GM23338 (cell line): ENCODE measurements at regions not wholly inside any gene's neighbourhood (a gene's known extent, or its start where the extent isn't known, plus 50 kb on each side); places are given as distances from the start of the nearest gene placed in this dataset.

ENCODE experiments used
- ATAC-seq: fragments of 200-7000 bp; cut with Tn5 transposase; 3 replicates; pipeline ENCODE4 v1.9.1; 2020
- DNase-seq: peaks from one replicate; pipeline ENCODE4 v3.0.0-alpha.2; 2015; ENCODE audit warnings: low spot score
- H2AFZ ChIP-seq: fragments of 200-600 bp; sonication (generic); 2 replicates; pipeline ENCODE4 v1.8.0; 2016; ENCODE audit warnings: antibody characterized with exemption, mild to moderate bottlenecking, moderate library complexity
- H3F3A ChIP-seq: fragments of 200-600 bp; sonication (generic); replicated peaks from 2 replicates; pipeline ENCODE4 v1.8.0; 2017; ENCODE audit warnings: antibody characterized with exemption, mixed run types, low read depth
- H3K27ac ChIP-seq: fragments of 200-600 bp; sonication (generic); 2 replicates; pipeline ENCODE4 v1.6.1; 2016; ENCODE audit warnings: low read depth
- H3K27me3 ChIP-seq: fragments of 200-600 bp; sonication (generic); 2 replicates; pipeline ENCODE4 v1.8.0; 2016; ENCODE audit warnings: mild to moderate bottlenecking, mixed run types, moderate library complexity; ENCODE audit not compliant: insufficient read depth
- H3K36me3 ChIP-seq: fragments of 200-600 bp; sonication (generic); 2 replicates; pipeline ENCODE4 v1.8.0; 2016; ENCODE audit warnings: mild to moderate bottlenecking; ENCODE audit not compliant: insufficient read depth
- H3K4me1 ChIP-seq: fragments of 200-600 bp; sonication (generic); 2 replicates; pipeline ENCODE4 v1.8.0; 2016; ENCODE audit warnings: mild to moderate bottlenecking, moderate library complexity; ENCODE audit not compliant: insufficient read depth
- H3K4me2 ChIP-seq: fragments of 200-600 bp; sonication (generic); 2 replicates; pipeline ENCODE4 v1.7.1; 2017; ENCODE audit warnings: mixed run types
- H3K4me3 ChIP-seq: fragments of 200-600 bp; sonication (generic); 2 replicates; pipeline ENCODE4 v1.6.1; 2016; ENCODE audit warnings: mixed run types
- H3K79me2 ChIP-seq: fragments of 200-600 bp; sonication (generic); replicated peaks from 2 replicates; pipeline ENCODE4 v1.8.0; 2017; ENCODE audit warnings: mild to moderate bottlenecking; ENCODE audit not compliant: insufficient read depth
- H3K9me2 ChIP-seq: fragments of 200-600 bp; sonication (generic); 2 replicates; pipeline ENCODE4 v1.8.0; 2017; ENCODE audit not compliant: insufficient read depth
- H4K20me1 ChIP-seq: fragments of 200-600 bp; sonication (generic); replicated peaks from 2 replicates; pipeline ENCODE4 v1.8.0; 2017; ENCODE audit warnings: mild to moderate bottlenecking; ENCODE audit not compliant: insufficient read depth
- H3K27ac Mint-ChIP-seq: 2 replicates; pipeline ENCODE4 v1.8.0; 2020; ENCODE audit warnings: inconsistent platforms, mild to moderate bottlenecking, moderate library complexity, mixed read lengths
- H3K27me3 Mint-ChIP-seq: 3 replicates; pipeline ENCODE4 v1.8.0; 2022; ENCODE audit warnings: low read depth, mild to moderate bottlenecking, moderate library complexity, mixed read lengths, inconsistent platforms; ENCODE audit not compliant: insufficient read depth, poor library complexity
- H3K36me3 Mint-ChIP-seq: 3 replicates; pipeline ENCODE4 v1.8.0; 2021; ENCODE audit warnings: low read depth, mild to moderate bottlenecking, inconsistent platforms, moderate library complexity, mixed read lengths
- H3K4me1 Mint-ChIP-seq: 3 replicates; pipeline ENCODE4 v1.8.0; 2020; ENCODE audit warnings: mild to moderate bottlenecking, inconsistent platforms, mixed read lengths
- H3K4me3 Mint-ChIP-seq: 3 replicates; pipeline ENCODE4 v1.8.0; 2021; ENCODE audit warnings: moderate library complexity, mild to moderate bottlenecking, inconsistent platforms, mixed read lengths
- H3K9me3 Mint-ChIP-seq: 3 replicates; pipeline ENCODE4 v1.8.0; 2020; ENCODE audit warnings: moderate library complexity, mild to moderate bottlenecking, inconsistent platforms, mixed read lengths
- CTCF ChIP-seq, 2 experiments: fragments of 200-600 bp in 1 of 2; sonication (generic) in 1 of 2; conservative IDR thresholded peaks; 2 replicates each; pipeline versions ENCODE4 v1.5.1 to v1.6.1; 2016 to 2017; ENCODE audit warnings: antibody characterized with exemption in 2 of 2, low read depth in 2 of 2, mild to moderate bottlenecking in 2 of 2, moderate library complexity in 1 of 2
- ETS1 ChIP-seq: IDR thresholded peaks from 2 replicates; pipeline ENCODE4 v1.6.1; 2016; ENCODE audit warnings: antibody characterized with exemption
- EZH2 ChIP-seq: fragments of 200-600 bp; sonication (generic); IDR thresholded peaks from one replicate; pipeline ENCODE4 v1.8.0; 2017; ENCODE audit warnings: antibody characterized with exemption, mild to moderate bottlenecking, low read depth; ENCODE audit not compliant: unreplicated experiment
- EZH2phosphoT487 ChIP-seq: fragments of 200-600 bp; sonication (generic); IDR thresholded peaks from one replicate; pipeline ENCODE4 v1.8.1; 2018; ENCODE audit warnings: antibody characterized with exemption; ENCODE audit not compliant: unreplicated experiment
- JUNB ChIP-seq: IDR thresholded peaks from one replicate; pipeline ENCODE4 v1.6.1; 2016; ENCODE audit warnings: antibody characterized with exemption; ENCODE audit not compliant: unreplicated experiment
- NANOG ChIP-seq: IDR thresholded peaks from 2 replicates; pipeline ENCODE4 v1.6.1; 2016; ENCODE audit warnings: antibody characterized with exemption, borderline replicate concordance
- POLR2AphosphoS5 ChIP-seq: IDR thresholded peaks from 2 replicates; pipeline ENCODE4 v1.6.1; 2016; ENCODE audit warnings: antibody characterized with exemption, low read depth
- REST ChIP-seq: IDR thresholded peaks from one replicate; pipeline ENCODE4 v1.6.1; 2018; ENCODE audit warnings: antibody characterized with exemption; ENCODE audit not compliant: unreplicated experiment
- ZNF114 ChIP-seq: fragments of 250-450 bp; sonication (Bioruptor Pico); IDR thresholded peaks from 2 replicates; pipeline ENCODE4 v1.5.0; 2020; ENCODE audit warnings: mild to moderate bottlenecking, moderate library complexity
- ZNF462 ChIP-seq: fragments of 250-450 bp; sonication (Bioruptor Pico); IDR thresholded peaks from 2 replicates; pipeline ENCODE4 v1.5.0; 2020; ENCODE audit warnings: mild to moderate bottlenecking, moderate library complexity

- no peak for TF ChIP-seq EZH2phosphoT487
- Histone ChIP-seq H3K79me2 (no peaks in the 10 kb centered on the region), H3K36me3 (no peaks in the 10 kb centered on the region), H3K27me3 (no peaks in the 10 kb centered on the region), H3K4me3 (no peak overlapping the region), H3F3A (no peaks in the 10 kb centered on the region), H3K9me2 (no peaks in the 10 kb centered on the region; the same call in 1 of the 2 replicates), H3K4me1 (no peaks in the 10 kb centered on the region), H4K20me1 (no peaks in the 10 kb centered on the region), H2AFZ (no peak overlapping the region), H3K27ac (no peak overlapping the region), H3K4me2 (no peak overlapping the region)
- Mint-ChIP-seq H3K4me3 (no peak overlapping the region), H3K4me1 (peaks cover 3% of the 10 kb centered on the region; the same call in 2 of the 3 replicates), H3K27me3 (peaks cover 2% of the 10 kb centered on the region), H3K27ac (no peak overlapping the region), H3K36me3 (no peaks in the 10 kb centered on the region), H3K9me3 (no peaks in the 10 kb centered on the region)
- DNase-seq (no peak), ATAC-seq (no peak)
These were observed 227.6 kb upstream of the PDE3A start for GRCh38 chr12:20140751-20141150.

- H3K27me3 Mint-ChIP-seq, result peaks cover 2% of the 10 kb centered on the region
- Histone ChIP-seq H3K4me3 (no peak overlapping the region), H3K36me3 (no peaks in the 10 kb centered on the region), H3F3A (no peaks in the 10 kb centered on the region), H3K4me2 (no peak overlapping the region), H3K27ac (no peak overlapping the region), H4K20me1 (no peaks in the 10 kb centered on the region), H2AFZ (no peak overlapping the region), H3K9me2 (peaks cover 4% of the 10 kb centered on the region; the same call in 1 of the 2 replicates), H3K27me3 (no peaks in the 10 kb centered on the region), H3K4me1 (no peaks in the 10 kb centered on the region), H3K79me2 (no peaks in the 10 kb centered on the region)
- H3K4me1 Mint-ChIP-seq, result peaks cover 3% of the 10 kb centered on the region; the same call in 1 of the 3 replicates
- ATAC-seq, result no peak
- no peaks in the 10 kb centered on the region for H3K36me3 Mint-ChIP-seq
- H3K27ac Mint-ChIP-seq, result no peak overlapping the region
- H3K9me3 Mint-ChIP-seq, result no peaks in the 10 kb centered on the region
- no peak for DNase-seq
- no peak overlapping the region for H3K4me3 Mint-ChIP-seq
- no peak for TF ChIP-seq REST
- no peak for TF ChIP-seq CTCF (conservative IDR thresholded peaks at IDR 0.05; ENCODE audit: low read depth in 2 of 2)
- no peak for TF ChIP-seq JUNB
- TF ChIP-seq NANOG, result no peak
- TF ChIP-seq ZNF462 (CRISPR knock-in tag), result no peak
- no peak for TF ChIP-seq POLR2AphosphoS5
- no peak for TF ChIP-seq ETS1
- TF ChIP-seq ZNF114 (CRISPR knock-in tag), result no peak
- TF ChIP-seq EZH2, result no peak
These were observed 226.0 kb upstream of the PDE3A start for GRCh38 chr12:20142316-20142715.
